Kidney epithelial cell (primary cell): ENCODE measurements at regions not wholly inside any gene's neighbourhood (a gene's known extent, or its start where the extent isn't known, plus 50 kb on each side); places are given as distances from the start of the nearest gene placed in this dataset.

ENCODE experiments used
- DNase-seq: peaks from one replicate; pipeline ENCODE4 v3.0.0-alpha.2; 2010; ENCODE audit warnings: low read depth
- H3K27me3 ChIP-seq: 2 replicates; pipeline ENCODE4 v1.6.0; 2011; ENCODE audit warnings: low read length; ENCODE audit not compliant: control insufficient read depth, insufficient read depth
- H3K36me3 ChIP-seq: 2 replicates; pipeline ENCODE4 v1.5.1; 2011; ENCODE audit warnings: low read length; ENCODE audit not compliant: control insufficient read depth, insufficient read depth
- H3K4me3 ChIP-seq: 2 replicates; pipeline ENCODE4 v1.5.1; 2011; ENCODE audit warnings: low read depth, mild to moderate bottlenecking, control low read depth, low read length
- TF ChIP-seq, protein P1 (sequence below): IDR thresholded peaks from 2 replicates; pipeline ENCODE4 v1.5.1; 2011; ENCODE audit warnings: mild to moderate bottlenecking, moderate library complexity, low read length, control low read depth, inconsistent platforms; ENCODE audit not compliant: insufficient read depth, poor library complexity, severe bottlenecking

DNA sequence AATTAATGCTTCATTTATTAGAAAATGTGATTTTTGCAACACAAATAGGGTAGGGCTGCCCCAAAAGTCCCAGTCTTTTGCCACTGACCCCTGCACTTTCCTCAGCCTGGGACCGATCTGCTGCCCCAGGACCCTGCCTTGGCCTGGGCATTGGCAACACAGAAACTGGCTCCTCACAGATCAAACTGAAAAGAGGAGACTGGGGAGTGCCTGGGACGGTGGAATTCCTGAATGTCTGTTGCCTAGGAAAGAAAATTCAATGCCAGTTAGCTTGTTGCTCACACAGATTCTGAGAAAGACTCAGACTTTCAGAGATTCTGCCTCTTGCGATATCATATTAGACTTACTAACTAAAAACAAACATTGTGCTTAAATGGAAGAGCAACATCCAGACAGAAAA, 211.2 kb downstream of the VAPA start:
- Histone ChIP-seq H3K27me3 (peaks cover 6% of the 10 kb centered on the region), H3K4me3 (no peak overlapping the region), H3K36me3 (no peaks in the 10 kb centered on the region)
- TF ChIP-seq, protein P1, sequence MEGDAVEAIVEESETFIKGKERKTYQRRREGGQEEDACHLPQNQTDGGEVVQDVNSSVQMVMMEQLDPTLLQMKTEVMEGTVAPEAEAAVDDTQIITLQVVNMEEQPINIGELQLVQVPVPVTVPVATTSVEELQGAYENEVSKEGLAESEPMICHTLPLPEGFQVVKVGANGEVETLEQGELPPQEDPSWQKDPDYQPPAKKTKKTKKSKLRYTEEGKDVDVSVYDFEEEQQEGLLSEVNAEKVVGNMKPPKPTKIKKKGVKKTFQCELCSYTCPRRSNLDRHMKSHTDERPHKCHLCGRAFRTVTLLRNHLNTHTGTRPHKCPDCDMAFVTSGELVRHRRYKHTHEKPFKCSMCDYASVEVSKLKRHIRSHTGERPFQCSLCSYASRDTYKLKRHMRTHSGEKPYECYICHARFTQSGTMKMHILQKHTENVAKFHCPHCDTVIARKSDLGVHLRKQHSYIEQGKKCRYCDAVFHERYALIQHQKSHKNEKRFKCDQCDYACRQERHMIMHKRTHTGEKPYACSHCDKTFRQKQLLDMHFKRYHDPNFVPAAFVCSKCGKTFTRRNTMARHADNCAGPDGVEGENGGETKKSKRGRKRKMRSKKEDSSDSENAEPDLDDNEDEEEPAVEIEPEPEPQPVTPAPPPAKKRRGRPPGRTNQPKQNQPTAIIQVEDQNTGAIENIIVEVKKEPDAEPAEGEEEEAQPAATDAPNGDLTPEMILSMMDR, result no peak
- no peak for DNase-seq

DNA sequence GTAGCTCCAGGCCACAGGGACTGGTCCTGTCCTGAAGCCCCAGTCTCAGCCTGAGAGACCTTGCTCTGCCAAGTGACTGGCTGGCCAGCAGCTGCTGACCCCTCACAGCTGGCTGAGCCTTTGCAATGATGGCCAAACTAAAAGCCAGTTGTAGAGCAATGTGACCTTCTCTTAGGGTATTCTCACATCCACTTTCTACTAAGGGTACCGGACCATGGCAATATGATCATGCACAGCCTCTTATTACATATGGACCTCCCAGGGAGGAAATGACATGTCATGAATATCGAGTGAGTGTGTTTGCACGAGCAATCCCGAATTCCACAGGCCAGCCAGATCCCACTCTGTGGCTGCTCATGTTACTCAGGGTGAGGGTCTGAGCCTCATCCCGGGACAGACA, 213.9 kb downstream of the VAPA start:
- Histone ChIP-seq H3K27me3 (peaks cover 11% of the 10 kb centered on the region), H3K4me3 (no peak overlapping the region), H3K36me3 (no peaks in the 10 kb centered on the region)
- TF ChIP-seq, protein P1, result no peak
- DNase-seq, result no peak

DNA sequence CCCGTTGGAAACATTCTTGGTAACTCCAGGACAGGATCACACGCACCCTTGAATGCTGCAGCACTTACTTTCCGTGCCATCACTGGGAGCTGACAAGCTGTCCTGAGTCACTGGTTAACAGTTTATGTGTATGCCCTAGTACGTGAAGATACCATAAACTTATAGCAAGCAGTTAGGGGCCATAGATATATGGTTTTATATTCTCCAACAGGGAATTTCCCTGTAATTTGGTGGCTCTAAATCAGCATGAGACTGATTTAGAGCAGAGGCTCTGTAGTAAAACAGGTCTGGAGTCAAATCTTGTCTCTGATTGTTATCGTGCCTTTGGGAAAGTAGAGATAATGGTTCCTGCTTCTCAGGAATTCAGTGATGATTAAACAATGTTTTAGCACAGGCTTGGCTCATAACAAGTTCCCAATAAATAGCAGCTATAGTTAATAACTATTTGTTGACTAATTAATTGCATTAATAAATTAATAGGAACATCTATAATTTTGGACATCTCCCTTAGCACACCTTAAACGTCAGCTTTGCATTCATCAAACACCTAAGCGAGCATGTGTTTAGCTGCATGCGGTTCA, 215.2 kb downstream of the VAPA start:
- Histone ChIP-seq H3K4me3 (no peak overlapping the region), H3K27me3 (peaks cover 11% of the 10 kb centered on the region), H3K36me3 (no peaks in the 10 kb centered on the region)
- TF ChIP-seq, protein P1, result no peak
- DNase-seq, result no peak

DNA sequence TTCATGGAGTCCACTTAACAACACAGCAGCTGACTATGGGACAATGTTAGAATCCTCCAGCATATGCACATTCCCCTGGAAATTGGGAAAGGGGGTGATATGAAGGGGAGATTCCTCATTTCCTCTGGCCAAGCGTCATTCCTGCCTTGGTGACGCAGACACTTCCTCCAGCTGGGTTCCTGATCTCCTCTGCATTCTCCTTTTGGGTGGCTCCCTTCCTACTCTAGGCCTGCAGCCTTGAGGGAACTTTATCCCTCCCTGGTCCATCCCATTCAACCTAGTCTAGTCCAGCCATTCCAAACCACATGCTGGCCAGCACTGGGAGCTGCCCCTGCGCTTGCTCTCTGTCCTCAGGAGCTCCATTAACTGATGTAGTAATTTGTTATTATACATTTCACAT, 216.8 kb downstream of the VAPA start:
- Histone ChIP-seq H3K27me3 (peaks cover 11% of the 10 kb centered on the region), H3K36me3 (no peaks in the 10 kb centered on the region), H3K4me3 (no peak overlapping the region)
- TF ChIP-seq, protein P1, result no peak
- DNase-seq, result no peak

DNA sequence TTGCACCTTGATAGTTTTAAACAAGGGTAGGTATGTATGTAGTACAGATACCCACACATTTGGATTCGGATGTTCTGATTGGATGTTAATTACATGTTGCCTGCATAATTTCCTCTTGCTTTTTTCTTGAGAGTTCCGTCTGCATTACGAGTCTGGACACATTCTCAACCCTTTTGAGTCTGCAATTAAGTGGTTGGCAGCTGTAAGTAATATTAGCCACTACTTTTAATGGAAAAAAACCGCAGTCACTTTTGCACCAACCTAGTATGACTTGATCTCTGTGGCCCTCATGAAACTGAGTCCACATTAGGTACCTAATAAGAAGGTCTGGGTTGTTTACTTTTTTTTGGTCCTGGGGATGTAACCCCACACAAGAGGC, 217.3 kb downstream of the VAPA start:
- peaks cover 11% of the 10 kb centered on the region for H3K27me3 ChIP-seq
- no peak overlapping the region for H3K4me3 ChIP-seq
- TF ChIP-seq, protein P1, result no peak
- no peaks in the 10 kb centered on the region for H3K36me3 ChIP-seq
- DNase-seq, result no peak
